Spleen (tissue), 11 donors: ENCODE measurements at regions not wholly inside any gene's neighbourhood (a gene's known extent, or its start where the extent isn't known, plus 50 kb on each side); places are given as distances from the start of the nearest gene placed in this dataset.

Experiments
- DNase-seq: peaks from one replicate; pipeline ENCODE4 v3.0.0-alpha.2; 2020
- H3K27ac ChIP-seq, 8 donors: fragments of 200-600 bp; sonication (generic) in 7 of 8; 1 replicate in 4 of 8; 2 replicates in 4 of 8; pipeline versions ENCODE4 v1.5.0 to v1.8.0; 2016 to 2021; ENCODE audit warnings: inconsistent platforms in 4 of 8, mild to moderate bottlenecking in 4 of 8, moderate library complexity in 1 of 8
- H3K27me3 ChIP-seq, 7 donors: fragments of 200-600 bp; sonication (generic) in 6 of 7; replicated peaks in 1 of 7; 1 replicate in 4 of 7; 2 replicates in 3 of 7; pipeline versions ENCODE4 v1.5.0 to v1.8.0; 2016 to 2021; ENCODE audit warnings: inconsistent platforms in 3 of 7, mild to moderate bottlenecking in 1 of 7
- H3K36me3 ChIP-seq, 6 donors: fragments of 200-600 bp; sonication (generic) in 5 of 6; 1 replicate in 4 of 6; 2 replicates in 2 of 6; pipeline versions ENCODE4 v1.5.0 to v1.8.0; 2016 to 2021; ENCODE audit warnings: inconsistent platforms in 2 of 6
- H3K4me1 ChIP-seq, 6 donors: fragments of 200-600 bp; sonication (generic) in 5 of 6; 1 replicate in 3 of 6; 2 replicates in 3 of 6; pipeline versions ENCODE4 v1.5.0 to v1.8.0; 2016 to 2021; ENCODE audit warnings: inconsistent platforms in 3 of 6
- H3K4me3 ChIP-seq, 8 donors: fragments of 200-600 bp; sonication (generic) in 7 of 8; 1 replicate in 4 of 8; 2 replicates in 4 of 8; pipeline versions ENCODE4 v1.5.0 to v1.8.0; 2016 to 2021; ENCODE audit warnings: inconsistent platforms in 4 of 8, mild to moderate bottlenecking in 4 of 8, moderate library complexity in 2 of 8
- H3K9me3 ChIP-seq, 8 donors: fragments of 200-600 bp; sonication (generic) in 7 of 8; 1 replicate in 4 of 8; 2 replicates in 4 of 8; pipeline versions ENCODE4 v1.5.0 to v1.8.0; 2016 to 2021; ENCODE audit warnings: inconsistent platforms in 4 of 8
- POLR2A ChIP-seq, 3 donors: fragments of 450-650 bp; IDR thresholded peaks; one replicate each; pipeline ENCODE4 v1.5.1; 2017; ENCODE audit warnings: antibody characterized with exemption in 3 of 3, mild to moderate bottlenecking in 1 of 3
- POLR2AphosphoS5 ChIP-seq, 3 donors: sonication (generic); formaldehyde crosslinking; IDR thresholded peaks; one replicate each; pipeline ENCODE4 v1.5.1; 2017; ENCODE audit warnings: antibody characterized with exemption in 3 of 3
- WGBS, 5 donors: extraction: QIAGEN DNeasy Blood & Tissue Kit in 3 of 5; methylation state at CpG; one replicate each; pipeline versions ENCODE4 v1.1.5 to v1.1.7; 2013 to 2018; 5-methylcytosine and 5-hydroxymethylcytosine counted together
- intact Hi-C: fragments of 100-400 bp; cut with DNase I; formaldehyde crosslinking; loops from one replicate; pipeline ENCODE4 v1.15.0; 2023; ENCODE audit warnings: low total_unique reads
- TF ChIP-seq, protein P1 (sequence below), 11 experiments: fragments of 200-600 bp in 7 of 11; fragments of 450-650 bp in 4 of 11; sonication (generic) in 4 of 11; IDR thresholded peaks in 8 of 11; conservative IDR thresholded peaks in 3 of 11; 1 replicate in 7 of 11; 2 replicates in 4 of 11; pipeline versions ENCODE4 v1.4.0 to v1.8.0; 2016 to 2021; ENCODE audit warnings: antibody characterized with exemption in 11 of 11, inconsistent platforms in 4 of 11, mild to moderate bottlenecking in 1 of 11
- donor health status: healthy with polysubstance abuse.
- donor health status: DM: no; HTN: no; CAD: no; lungs with moderate emphysema.
- donor health status: DM: no; HTN: no; CAD: no.
- donor health status: Bipolar disorder and iron deficiency.
- donor health status: healthy.
- donor health status: DM: no; HTN: no; CAD: no.
- donor health status: DM: yes; HTN: yes; CAD: no.

DNA sequence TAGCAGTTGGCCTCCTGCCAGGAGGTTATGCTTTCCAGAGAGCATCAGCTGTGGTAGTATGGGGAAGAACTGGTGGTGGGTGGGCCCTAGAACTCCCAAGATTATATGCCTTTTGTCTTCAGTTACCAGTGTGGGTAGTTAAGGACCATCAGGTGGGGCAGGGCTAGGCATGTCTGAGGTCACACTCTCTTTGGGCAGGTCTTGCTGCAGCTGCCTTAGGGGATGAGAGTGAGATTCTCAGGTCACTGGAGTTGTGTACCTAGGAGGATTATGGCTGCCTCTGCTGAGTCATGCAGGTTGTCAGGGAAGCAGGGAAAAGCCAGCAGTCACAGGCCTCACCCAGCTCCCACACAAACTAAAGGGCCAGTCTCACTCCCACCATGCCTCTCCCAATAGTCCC is 172.9 kb upstream of the GYPA start:
- intact Hi-C loops, result no loop called here
- no peaks in the 10 kb centered on the region for H3K27me3 ChIP-seq
- H3K36me3 ChIP-seq, result no peaks in the 10 kb centered on the region
- no peak overlapping the region for H3K27ac ChIP-seq
- no peak for TF ChIP-seq POLR2A (IDR thresholded peaks at IDR 0.05)
- TF ChIP-seq POLR2AphosphoS5 (IDR thresholded peaks at IDR 0.05), result no peak
- TF ChIP-seq, protein P1, sequence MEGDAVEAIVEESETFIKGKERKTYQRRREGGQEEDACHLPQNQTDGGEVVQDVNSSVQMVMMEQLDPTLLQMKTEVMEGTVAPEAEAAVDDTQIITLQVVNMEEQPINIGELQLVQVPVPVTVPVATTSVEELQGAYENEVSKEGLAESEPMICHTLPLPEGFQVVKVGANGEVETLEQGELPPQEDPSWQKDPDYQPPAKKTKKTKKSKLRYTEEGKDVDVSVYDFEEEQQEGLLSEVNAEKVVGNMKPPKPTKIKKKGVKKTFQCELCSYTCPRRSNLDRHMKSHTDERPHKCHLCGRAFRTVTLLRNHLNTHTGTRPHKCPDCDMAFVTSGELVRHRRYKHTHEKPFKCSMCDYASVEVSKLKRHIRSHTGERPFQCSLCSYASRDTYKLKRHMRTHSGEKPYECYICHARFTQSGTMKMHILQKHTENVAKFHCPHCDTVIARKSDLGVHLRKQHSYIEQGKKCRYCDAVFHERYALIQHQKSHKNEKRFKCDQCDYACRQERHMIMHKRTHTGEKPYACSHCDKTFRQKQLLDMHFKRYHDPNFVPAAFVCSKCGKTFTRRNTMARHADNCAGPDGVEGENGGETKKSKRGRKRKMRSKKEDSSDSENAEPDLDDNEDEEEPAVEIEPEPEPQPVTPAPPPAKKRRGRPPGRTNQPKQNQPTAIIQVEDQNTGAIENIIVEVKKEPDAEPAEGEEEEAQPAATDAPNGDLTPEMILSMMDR (IDR thresholded peaks at IDR 0.05 in 8 of 11, conservative IDR thresholded peaks at IDR 0.05 in 3 of 11), result no peak
- no peaks in the 10 kb centered on the region for H3K4me1 ChIP-seq
- peaks cover 5 to 48% (median 29%) of the 10 kb centered on the region in 8 donors for H3K9me3 ChIP-seq
- DNase-seq, result no peak
- H3K4me3 ChIP-seq, result no peak overlapping the region

DNA sequence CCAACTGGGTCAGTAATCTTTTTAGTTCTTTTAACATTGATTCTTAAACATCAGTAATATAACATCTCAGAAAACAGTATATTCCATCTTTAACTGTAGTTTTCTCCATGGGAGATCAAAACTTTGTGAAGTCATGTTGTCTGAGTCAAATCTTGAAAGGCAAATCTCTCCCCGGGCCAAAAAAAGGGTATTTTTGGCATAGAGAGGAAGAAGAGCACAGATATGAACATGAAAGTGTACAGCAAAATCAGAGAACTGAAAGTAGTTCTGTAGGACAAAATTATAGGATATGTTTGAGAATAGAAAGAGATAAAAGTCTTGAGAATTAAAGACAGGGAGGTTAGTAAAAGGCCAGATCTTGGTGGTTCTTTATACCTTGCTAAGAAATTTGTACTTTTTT is 176.4 kb upstream of the GYPA start:
- Histone ChIP-seq H3K27ac (no peak overlapping the region), H3K27me3 (no peaks in the 10 kb centered on the region), H3K36me3 (no peaks in the 10 kb centered on the region), H3K4me3 (no peak overlapping the region), H3K9me3 (peaks cover 5 to 40% (median 29%) of the 10 kb centered on the region in 8 donors), H3K4me1 (no peaks in the 10 kb centered on the region)
- no peak for DNase-seq
- no peak for TF ChIP-seq POLR2AphosphoS5 (IDR thresholded peaks at IDR 0.05)
- no peak for TF ChIP-seq POLR2A (IDR thresholded peaks at IDR 0.05)
- TF ChIP-seq, protein P1 (IDR thresholded peaks at IDR 0.05 in 8 of 11, conservative IDR thresholded peaks at IDR 0.05 in 3 of 11), result no peak
- intact Hi-C loops, result no loop called here
- 42 to 66% (median 50%) methylated on average over 1 of the region's 1 CpG for WGBS, 5 donors

DNA sequence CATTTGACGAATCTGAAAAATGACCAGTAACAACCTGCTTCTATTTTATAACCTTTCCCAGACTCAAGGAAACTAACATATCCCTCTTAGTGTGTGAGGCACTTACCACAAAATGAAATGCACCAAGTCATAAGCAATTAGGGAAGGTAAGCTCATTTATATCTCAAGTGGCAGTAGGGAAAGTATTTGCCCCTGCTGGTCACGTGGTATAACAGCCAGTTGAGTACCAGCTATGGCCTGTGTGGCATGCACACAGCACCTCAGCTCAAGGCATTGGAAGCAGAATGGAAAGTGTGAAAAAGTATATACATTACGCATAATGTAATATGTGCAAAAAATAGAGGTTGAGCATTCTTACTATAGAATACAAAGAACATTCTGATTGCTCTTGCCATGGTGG is 178.3 kb upstream of the GYPA start:
- intact Hi-C loops, result no loop called here
- Histone ChIP-seq H3K27ac (no peak overlapping the region), H3K27me3 (no peaks in the 10 kb centered on the region), H3K36me3 (no peaks in the 10 kb centered on the region), H3K9me3 (peaks cover 5 to 27% (median 25%) of the 10 kb centered on the region in 8 donors), H3K4me1 (no peaks in the 10 kb centered on the region), H3K4me3 (no peak overlapping the region)
- TF ChIP-seq POLR2AphosphoS5 (IDR thresholded peaks at IDR 0.05) (no peak), POLR2A (IDR thresholded peaks at IDR 0.05) (no peak)
- TF ChIP-seq, protein P1 (IDR thresholded peaks at IDR 0.05 in 8 of 11, conservative IDR thresholded peaks at IDR 0.05 in 3 of 11), result no peak
- no peak for DNase-seq
- 58 to 66% (median 59%) methylated on average over 3 of the region's 3 CpGs for WGBS, 5 donors

DNA sequence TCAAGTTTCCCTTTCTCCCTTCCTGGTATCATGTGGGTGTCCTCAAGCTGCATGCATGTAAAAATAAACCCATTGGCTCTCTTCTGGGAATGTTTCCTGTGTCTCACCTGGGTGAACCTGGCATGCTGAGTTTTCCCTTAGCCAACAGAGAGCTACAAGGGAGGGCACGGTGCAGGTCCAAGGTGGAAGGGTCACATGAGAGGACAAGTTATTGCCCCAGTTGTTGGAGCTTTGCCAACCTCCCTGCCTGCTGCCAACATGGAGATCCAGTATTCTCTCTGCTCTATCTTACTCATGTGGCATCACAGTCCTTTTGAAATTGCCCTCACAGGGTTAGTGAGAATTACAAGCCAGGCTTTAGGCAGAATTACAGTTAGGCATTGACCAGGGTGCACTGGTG is 196.1 kb upstream of the GYPA start:
- DNase-seq, result no peak
- TF ChIP-seq, protein P1 (IDR thresholded peaks at IDR 0.05 in 8 of 11, conservative IDR thresholded peaks at IDR 0.05 in 3 of 11), result no peak
- TF ChIP-seq POLR2AphosphoS5 (IDR thresholded peaks at IDR 0.05), result no peak
- no peak for TF ChIP-seq POLR2A (IDR thresholded peaks at IDR 0.05)
- Histone ChIP-seq H3K9me3 (no peaks in the 10 kb centered on the region), H3K4me1 (no peaks in the 10 kb centered on the region), H3K36me3 (no peaks in the 10 kb centered on the region), H3K27ac (no peak overlapping the region), H3K4me3 (no peak overlapping the region), H3K27me3 (peaks cover 0 to 7% (median 0%) of the 10 kb centered on the region in 7 donors)
- intact Hi-C loops, result no loop called here
- 54 to 80% (median 67%) methylated on average over 1 of the region's 1 CpG for WGBS, 5 donors
